Nephron (organoid): ENCODE measurements at regions not wholly inside any gene's neighbourhood (a gene's known extent, or its start where the extent isn't known, plus 50 kb on each side); places are given as distances from the start of the nearest gene placed in this dataset.

Source experiments
- H3K27ac Mint-ChIP-seq, 3 experiments: 2 replicates each; pipeline ENCODE4 v1.8.0; 2020; ENCODE audit warnings: mixed read lengths in 3 of 3, mild to moderate bottlenecking in 2 of 3, moderate library complexity in 1 of 3
- H3K27me3 Mint-ChIP-seq: 2 replicates; pipeline ENCODE4 v1.8.0; 2021; ENCODE audit warnings: low read depth, mild to moderate bottlenecking, moderate library complexity, mixed read lengths
- H3K36me3 Mint-ChIP-seq: 2 replicates; pipeline ENCODE4 v1.8.0; 2020; ENCODE audit warnings: low read depth, mixed read lengths
- H3K4me1 Mint-ChIP-seq: 2 replicates; pipeline ENCODE4 v1.8.0; 2020; ENCODE audit warnings: mixed read lengths
- H3K4me3 Mint-ChIP-seq, 3 experiments: 2 replicates each; pipeline ENCODE4 v1.8.0; 2020; ENCODE audit warnings: mild to moderate bottlenecking in 3 of 3, mixed read lengths in 3 of 3, moderate library complexity in 2 of 3
- H3K9me3 Mint-ChIP-seq: 2 replicates; pipeline ENCODE4 v1.8.0; 2020; ENCODE audit warnings: mixed read lengths
- TF ChIP-seq, protein P1 (sequence below), 3 experiments: fragments of 200-600 bp; sonication (generic); IDR thresholded peaks; one replicate each; pipeline ENCODE4 v1.5.0; 2021; ENCODE audit warnings: antibody characterized with exemption in 3 of 3; ENCODE audit not compliant: unreplicated experiment in 3 of 3

DNA sequence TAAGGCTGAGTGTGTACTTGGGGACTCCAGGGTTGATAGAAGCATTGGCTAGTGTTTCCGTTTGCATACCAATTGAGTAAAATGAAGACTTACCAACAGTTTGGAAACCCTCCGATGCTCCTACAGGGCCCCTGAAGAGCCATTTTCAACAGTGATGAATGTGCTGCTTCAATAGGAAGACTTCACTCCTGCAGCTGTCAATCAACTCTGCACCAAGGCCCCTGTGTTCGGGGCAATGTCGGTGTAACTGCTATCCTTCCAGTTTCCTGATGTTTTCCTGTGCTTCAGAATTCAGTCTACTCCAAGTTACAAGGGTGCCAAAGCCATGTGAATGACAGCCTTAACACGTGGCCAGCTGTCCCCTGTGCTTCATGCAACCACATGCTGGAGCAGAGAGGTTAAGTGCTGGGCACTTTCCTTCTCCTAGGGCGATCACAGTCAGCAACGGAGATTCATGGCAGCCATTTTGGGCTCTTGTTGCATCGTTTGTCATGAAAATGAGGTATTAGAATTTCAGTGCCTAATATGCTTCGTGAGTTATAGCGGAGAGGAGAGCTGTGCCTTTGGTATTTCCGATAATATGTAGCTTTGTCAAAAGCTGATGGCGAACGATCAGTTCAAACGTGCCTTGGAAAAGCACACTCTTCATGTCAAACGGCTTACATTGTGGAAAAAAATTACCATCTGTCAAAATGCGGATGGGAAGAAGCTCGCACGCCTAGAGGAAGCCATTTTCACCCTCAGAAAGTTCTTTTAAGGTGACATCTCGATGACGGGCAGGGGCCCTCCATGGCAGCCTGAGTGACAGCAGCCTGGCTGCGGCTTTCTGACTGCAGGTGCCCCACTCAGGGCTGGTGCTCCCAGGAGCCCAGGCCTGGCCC is 287.8 kb downstream of the ACTR3B start:
- Mint-ChIP-seq H3K4me1 (no peaks in the 10 kb centered on the region), H3K27ac (no peak overlapping the region), H3K4me3 (no peak overlapping the region), H3K27me3 (peaks cover 4% of the 10 kb centered on the region), H3K36me3 (no peaks in the 10 kb centered on the region), H3K9me3 (no peaks in the 10 kb centered on the region)
- TF ChIP-seq, protein P1, sequence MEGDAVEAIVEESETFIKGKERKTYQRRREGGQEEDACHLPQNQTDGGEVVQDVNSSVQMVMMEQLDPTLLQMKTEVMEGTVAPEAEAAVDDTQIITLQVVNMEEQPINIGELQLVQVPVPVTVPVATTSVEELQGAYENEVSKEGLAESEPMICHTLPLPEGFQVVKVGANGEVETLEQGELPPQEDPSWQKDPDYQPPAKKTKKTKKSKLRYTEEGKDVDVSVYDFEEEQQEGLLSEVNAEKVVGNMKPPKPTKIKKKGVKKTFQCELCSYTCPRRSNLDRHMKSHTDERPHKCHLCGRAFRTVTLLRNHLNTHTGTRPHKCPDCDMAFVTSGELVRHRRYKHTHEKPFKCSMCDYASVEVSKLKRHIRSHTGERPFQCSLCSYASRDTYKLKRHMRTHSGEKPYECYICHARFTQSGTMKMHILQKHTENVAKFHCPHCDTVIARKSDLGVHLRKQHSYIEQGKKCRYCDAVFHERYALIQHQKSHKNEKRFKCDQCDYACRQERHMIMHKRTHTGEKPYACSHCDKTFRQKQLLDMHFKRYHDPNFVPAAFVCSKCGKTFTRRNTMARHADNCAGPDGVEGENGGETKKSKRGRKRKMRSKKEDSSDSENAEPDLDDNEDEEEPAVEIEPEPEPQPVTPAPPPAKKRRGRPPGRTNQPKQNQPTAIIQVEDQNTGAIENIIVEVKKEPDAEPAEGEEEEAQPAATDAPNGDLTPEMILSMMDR (IDR thresholded peaks at IDR 0.05; ENCODE audit: unreplicated experiment in 3 of 3) = no peak

DNA sequence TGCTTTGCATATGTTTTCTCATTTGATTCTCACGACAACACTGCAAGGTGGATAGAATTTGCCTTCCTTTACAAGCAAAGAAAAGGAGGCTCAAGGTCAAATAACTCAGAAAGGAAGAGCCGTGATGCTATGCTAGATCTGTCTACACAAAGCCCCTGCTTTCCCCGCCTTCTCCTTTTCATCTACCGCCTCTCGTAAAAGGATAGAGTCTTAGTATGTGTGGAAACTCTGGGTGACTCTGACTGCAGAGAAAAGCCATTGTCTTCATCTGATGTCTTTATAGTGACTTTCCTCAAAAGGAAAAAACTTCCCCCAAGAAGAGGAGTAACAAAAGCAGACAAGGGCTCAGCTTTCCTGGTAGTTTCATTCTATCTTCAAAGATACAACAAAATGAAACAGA is 292.7 kb downstream of the ACTR3B start:
- Mint-ChIP-seq H3K27me3 (no peaks in the 10 kb centered on the region), H3K9me3 (no peaks in the 10 kb centered on the region), H3K27ac (no peak overlapping the region), H3K4me1 (no peaks in the 10 kb centered on the region), H3K4me3 (no peak overlapping the region), H3K36me3 (no peaks in the 10 kb centered on the region)
- TF ChIP-seq, protein P1 (IDR thresholded peaks at IDR 0.05; ENCODE audit: unreplicated experiment in 3 of 3) = no peak

DNA sequence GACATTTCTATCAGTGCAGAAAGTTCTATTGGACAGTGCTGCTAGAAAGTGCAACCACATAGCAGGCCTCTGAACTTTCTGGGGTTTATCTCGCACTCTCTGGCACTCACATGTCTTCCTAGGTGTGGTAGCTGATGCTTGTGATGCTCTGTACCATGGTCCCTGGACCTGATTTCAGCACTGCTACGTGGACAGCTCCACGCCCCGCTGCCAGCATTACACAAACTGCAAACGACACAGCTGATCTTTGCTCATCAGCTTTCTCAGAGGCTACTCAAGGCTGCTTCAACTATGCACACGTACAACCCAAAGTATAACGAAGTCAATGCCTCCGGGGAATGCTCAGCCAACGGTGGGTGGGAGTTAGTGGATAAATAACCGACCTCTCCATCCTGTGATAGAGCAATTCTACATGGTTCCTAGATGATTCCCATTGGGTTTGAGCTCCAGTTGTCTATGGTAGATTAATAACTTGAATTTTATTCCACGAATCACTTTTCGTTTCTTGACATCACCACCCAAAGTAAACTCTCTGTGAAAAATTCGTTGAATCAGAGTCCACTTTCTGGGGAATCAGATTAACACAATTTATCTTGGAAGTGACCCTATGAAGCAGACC is 302.5 kb downstream of the ACTR3B start:
- no peaks in the 10 kb centered on the region for H3K9me3 Mint-ChIP-seq
- H3K36me3 Mint-ChIP-seq = no peaks in the 10 kb centered on the region
- TF ChIP-seq, protein P1 (IDR thresholded peaks at IDR 0.05; ENCODE audit: unreplicated experiment in 3 of 3) = no peak
- no peak overlapping the region for H3K4me3 Mint-ChIP-seq
- peaks cover 7% of the 10 kb centered on the region for H3K27me3 Mint-ChIP-seq
- no peaks in the 10 kb centered on the region for H3K4me1 Mint-ChIP-seq
- H3K27ac Mint-ChIP-seq = no peak overlapping the region

DNA sequence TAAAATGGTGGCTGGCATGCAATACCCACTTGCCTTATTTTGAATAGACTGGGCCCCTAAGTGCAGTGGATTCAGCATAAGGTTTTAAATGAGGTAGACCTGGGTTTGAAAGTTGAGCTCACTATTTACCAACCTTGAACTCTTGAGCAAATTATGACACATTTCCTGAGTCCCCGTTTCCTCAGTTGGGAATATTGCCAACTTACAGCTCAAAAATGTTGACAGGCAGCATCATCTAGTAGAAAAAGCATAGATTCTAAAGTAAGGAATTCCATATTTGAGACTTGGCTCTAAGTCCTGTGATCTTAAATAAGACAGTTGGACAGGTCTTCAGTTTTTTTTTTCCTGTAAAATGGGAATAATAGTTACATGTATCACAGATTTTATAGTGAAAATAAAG is 305.5 kb downstream of the ACTR3B start:
- Mint-ChIP-seq H3K36me3 (no peaks in the 10 kb centered on the region), H3K27ac (no peak overlapping the region), H3K4me1 (no peaks in the 10 kb centered on the region), H3K27me3 (peaks cover 3% of the 10 kb centered on the region), H3K9me3 (no peaks in the 10 kb centered on the region), H3K4me3 (no peak overlapping the region)
- TF ChIP-seq, protein P1 (IDR thresholded peaks at IDR 0.05; ENCODE audit: unreplicated experiment in 3 of 3) = no peak

DNA sequence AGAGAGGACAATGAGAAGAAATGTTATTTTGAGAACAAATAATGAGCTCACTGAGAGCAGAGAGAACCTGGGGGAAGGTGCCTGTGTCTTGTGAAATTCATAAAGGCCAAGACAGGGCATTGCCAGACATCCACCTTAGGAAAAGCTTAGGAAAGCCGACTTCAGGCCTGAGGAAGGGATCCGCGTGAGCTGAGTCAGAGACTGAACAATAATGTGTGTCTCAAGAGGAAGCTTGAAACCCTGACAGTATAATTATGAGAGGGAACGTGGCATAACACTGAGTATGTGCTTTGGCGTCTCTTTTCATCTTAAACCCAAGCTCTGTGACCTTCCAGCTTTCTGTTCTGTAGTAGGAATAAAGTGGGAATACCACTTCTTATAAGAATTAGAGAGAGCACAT is 307.2 kb downstream of the ACTR3B start:
- Mint-ChIP-seq H3K4me1 (peaks cover 5% of the 10 kb centered on the region), H3K9me3 (no peaks in the 10 kb centered on the region), H3K36me3 (no peaks in the 10 kb centered on the region), H3K4me3 (no peak overlapping the region), H3K27ac (no peak overlapping the region), H3K27me3 (peaks cover 3% of the 10 kb centered on the region)
- TF ChIP-seq, protein P1 (IDR thresholded peaks at IDR 0.05; ENCODE audit: unreplicated experiment in 3 of 3) = no peak
